ENCODE measurements at regions not wholly inside any gene's neighbourhood (a gene's known extent, or its start where the extent isn't known, plus 50 kb on each side); places are given as distances from the start of the nearest gene placed in this dataset.

DNA sequence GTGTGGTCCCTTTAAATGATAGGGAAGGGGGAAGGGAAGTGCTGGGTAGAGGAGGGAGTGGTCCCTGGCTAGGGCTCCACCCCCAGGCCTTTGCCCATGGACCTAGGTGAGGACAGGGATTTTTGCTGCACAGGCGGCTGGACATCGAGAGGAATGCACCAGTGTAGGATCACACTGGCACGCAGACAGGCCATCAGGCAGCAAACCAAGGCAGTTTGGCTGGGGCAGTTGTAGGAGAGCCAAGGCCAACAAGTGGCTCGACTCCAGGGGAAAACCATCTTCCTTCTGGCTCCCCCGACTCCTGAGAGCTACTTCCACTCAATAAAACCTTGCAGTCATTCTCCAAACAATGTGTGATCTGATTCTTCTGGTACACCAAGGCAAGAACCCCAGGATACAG lies 402.0 kb upstream of the LRRTM1 start:
- Histone ChIP-seq H3K27ac (ENCODE audit: control insufficient read depth, insufficient read depth, low read length) (no peak overlapping the region), H3K4me2 (ENCODE audit: control insufficient read depth, extremely low read depth, insufficient read depth, low read depth, low read length) (no peak overlapping the region), H3K9me3 (ENCODE audit: control insufficient read depth, low read depth, low read length) (no peaks in the 10 kb centered on the region), H4K20me1 (ENCODE audit: control insufficient read depth, extremely low read depth, insufficient read depth, low read length) (no peaks in the 10 kb centered on the region), H3K4me3 (ENCODE audit: control insufficient read depth in 2 of 3, extremely low read depth in 1 of 3, insufficient read depth in 2 of 3, low read depth in 1 of 3, low read length in 3 of 3) (no peak overlapping the region), H3K27me3 (ENCODE audit: control insufficient read depth, extremely low read depth, insufficient read depth, low read length) (no peaks in the 10 kb centered on the region), H3K9ac (ENCODE audit: control insufficient read depth, extremely low read depth, insufficient read depth, low read length) (no peak overlapping the region), H2AFZ (ENCODE audit: control insufficient read depth, low read length) (no peak overlapping the region), H3K79me2 (ENCODE audit: control insufficient read depth, insufficient read depth, low read length) (no peaks in the 10 kb centered on the region), H3K36me3 (ENCODE audit: control insufficient read depth in 2 of 2, extremely low read depth in 1 of 2, insufficient read depth in 2 of 2, low read length in 2 of 2) (no peaks in the 10 kb centered on the region), H3K4me1 (ENCODE audit: control insufficient read depth, extremely low read depth, insufficient read depth, low read length) (no peaks in the 10 kb centered on the region), H3K9me1 (ENCODE audit: control insufficient read depth, extremely low read depth, insufficient read depth, low read length) (no peaks in the 10 kb centered on the region)
- TF ChIP-seq, protein P1, sequence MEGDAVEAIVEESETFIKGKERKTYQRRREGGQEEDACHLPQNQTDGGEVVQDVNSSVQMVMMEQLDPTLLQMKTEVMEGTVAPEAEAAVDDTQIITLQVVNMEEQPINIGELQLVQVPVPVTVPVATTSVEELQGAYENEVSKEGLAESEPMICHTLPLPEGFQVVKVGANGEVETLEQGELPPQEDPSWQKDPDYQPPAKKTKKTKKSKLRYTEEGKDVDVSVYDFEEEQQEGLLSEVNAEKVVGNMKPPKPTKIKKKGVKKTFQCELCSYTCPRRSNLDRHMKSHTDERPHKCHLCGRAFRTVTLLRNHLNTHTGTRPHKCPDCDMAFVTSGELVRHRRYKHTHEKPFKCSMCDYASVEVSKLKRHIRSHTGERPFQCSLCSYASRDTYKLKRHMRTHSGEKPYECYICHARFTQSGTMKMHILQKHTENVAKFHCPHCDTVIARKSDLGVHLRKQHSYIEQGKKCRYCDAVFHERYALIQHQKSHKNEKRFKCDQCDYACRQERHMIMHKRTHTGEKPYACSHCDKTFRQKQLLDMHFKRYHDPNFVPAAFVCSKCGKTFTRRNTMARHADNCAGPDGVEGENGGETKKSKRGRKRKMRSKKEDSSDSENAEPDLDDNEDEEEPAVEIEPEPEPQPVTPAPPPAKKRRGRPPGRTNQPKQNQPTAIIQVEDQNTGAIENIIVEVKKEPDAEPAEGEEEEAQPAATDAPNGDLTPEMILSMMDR (optimal IDR thresholded peaks at IDR 0.05 in 1 of 3, IDR thresholded peaks at IDR 0.05 in 1 of 3, conservative IDR thresholded peaks at IDR 0.05 in 1 of 3; ENCODE audit: extremely low read depth in 1 of 3, insufficient read depth in 2 of 3, low read length in 3 of 3) = no peak
- TF ChIP-seq EZH2 (IDR thresholded peaks at IDR 0.05; ENCODE audit: low read length) = no peak
- no peak for DNase-seq (ENCODE audit: low read depth, low spot score)
- dilution Hi-C loops (cut with MboI; ENCODE audit: extremely low pct_ligation_motif_present, low sequenced_read_pairs) = no loop called here
- FAIRE-seq = no peak

DNA sequence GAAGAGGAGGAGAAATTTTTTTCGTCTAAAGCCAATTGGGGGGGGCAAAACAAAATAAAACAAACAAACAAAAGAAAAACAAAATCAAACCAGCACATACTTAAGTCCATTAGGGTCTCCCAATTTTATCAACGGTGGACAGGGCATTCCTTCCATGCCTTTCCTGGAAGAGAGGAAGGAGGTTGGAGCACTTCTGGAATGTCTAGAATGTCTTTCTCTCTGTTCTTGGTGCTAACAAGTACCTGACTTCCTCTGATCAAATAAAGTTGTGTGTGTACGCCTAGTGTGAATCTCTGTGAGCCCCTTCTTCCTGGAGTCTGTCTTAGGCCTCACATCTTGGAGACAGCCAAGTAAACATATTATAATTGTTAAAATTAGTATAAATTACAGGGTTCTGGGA lies 399.0 kb upstream of the LRRTM1 start:
- Histone ChIP-seq H3K4me3 (ENCODE audit: control insufficient read depth in 2 of 3, extremely low read depth in 1 of 3, insufficient read depth in 2 of 3, low read depth in 1 of 3, low read length in 3 of 3) (no peak overlapping the region), H3K27me3 (ENCODE audit: control insufficient read depth, extremely low read depth, insufficient read depth, low read length) (no peaks in the 10 kb centered on the region), H3K9ac (ENCODE audit: control insufficient read depth, extremely low read depth, insufficient read depth, low read length) (no peak overlapping the region), H3K9me1 (ENCODE audit: control insufficient read depth, extremely low read depth, insufficient read depth, low read length) (no peaks in the 10 kb centered on the region), H3K4me2 (ENCODE audit: control insufficient read depth, extremely low read depth, insufficient read depth, low read depth, low read length) (no peak overlapping the region), H3K4me1 (ENCODE audit: control insufficient read depth, extremely low read depth, insufficient read depth, low read length) (no peaks in the 10 kb centered on the region), H2AFZ (ENCODE audit: control insufficient read depth, low read length) (no peak overlapping the region), H4K20me1 (ENCODE audit: control insufficient read depth, extremely low read depth, insufficient read depth, low read length) (no peaks in the 10 kb centered on the region), H3K36me3 (ENCODE audit: control insufficient read depth in 2 of 2, extremely low read depth in 1 of 2, insufficient read depth in 2 of 2, low read length in 2 of 2) (no peaks in the 10 kb centered on the region), H3K79me2 (ENCODE audit: control insufficient read depth, insufficient read depth, low read length) (no peaks in the 10 kb centered on the region), H3K9me3 (ENCODE audit: control insufficient read depth, low read depth, low read length) (no peaks in the 10 kb centered on the region), H3K27ac (ENCODE audit: control insufficient read depth, insufficient read depth, low read length) (no peak overlapping the region)
- DNase-seq (ENCODE audit: low read depth, low spot score) = no peak
- TF ChIP-seq, protein P1 (optimal IDR thresholded peaks at IDR 0.05 in 1 of 3, IDR thresholded peaks at IDR 0.05 in 1 of 3, conservative IDR thresholded peaks at IDR 0.05 in 1 of 3; ENCODE audit: extremely low read depth in 1 of 3, insufficient read depth in 2 of 3, low read length in 3 of 3) = no peak
- TF ChIP-seq EZH2 (IDR thresholded peaks at IDR 0.05; ENCODE audit: low read length) = no peak
- dilution Hi-C loops (cut with MboI; ENCODE audit: extremely low pct_ligation_motif_present, low sequenced_read_pairs) = no loop called here
- no peak for FAIRE-seq
